Neuronal stem cell (in vitro differentiated cells): ENCODE measurements at regions not wholly inside any gene's neighbourhood (a gene's known extent, or its start where the extent isn't known, plus 50 kb on each side); places are given as distances from the start of the nearest gene placed in this dataset.

Experiments
- DNase-seq: peaks from one replicate; pipeline ENCODE4 v3.0.0-alpha.2; 2013; ENCODE audit warnings: low spot score
- H2AFZ ChIP-seq: one replicate; pipeline ENCODE4 v1.6.1; 2013; ENCODE audit warnings: mild to moderate bottlenecking, low read length, inconsistent platforms
- H2AK5ac ChIP-seq: 2 replicates; pipeline ENCODE4 v1.6.1; 2013; ENCODE audit warnings: low read depth, mild to moderate bottlenecking, inconsistent platforms, low read length, moderate library complexity, mixed read lengths
- H2BK120ac ChIP-seq: 2 replicates; pipeline ENCODE4 v1.6.1; 2013; ENCODE audit warnings: low read depth, mild to moderate bottlenecking, inconsistent platforms, low read length, moderate library complexity, mixed read lengths
- H2BK12ac ChIP-seq: one replicate; pipeline ENCODE4 v1.6.1; 2013; ENCODE audit warnings: low read length, inconsistent platforms
- H2BK15ac ChIP-seq: 2 replicates; pipeline ENCODE4 v1.6.1; 2013; ENCODE audit warnings: mild to moderate bottlenecking, low read length, inconsistent platforms, mixed read lengths
- H2BK5ac ChIP-seq: one replicate; pipeline ENCODE4 v1.6.1; 2013; ENCODE audit warnings: inconsistent platforms, mild to moderate bottlenecking, low read length, moderate library complexity
- H3K14ac ChIP-seq: one replicate; pipeline ENCODE4 v1.6.1; 2013; ENCODE audit warnings: low read length, inconsistent platforms
- H3K18ac ChIP-seq: 2 replicates; pipeline ENCODE4 v1.6.1; 2013; ENCODE audit warnings: low read length, inconsistent platforms
- H3K23ac ChIP-seq: 2 replicates; pipeline ENCODE4 v1.6.1; 2013; ENCODE audit warnings: low read depth, mild to moderate bottlenecking, mixed read lengths, low read length, inconsistent platforms; ENCODE audit not compliant: poor library complexity
- H3K27ac ChIP-seq: replicated peaks from 3 replicates; pipeline ENCODE4 v1.5.1; 2013; ENCODE audit warnings: low read length, inconsistent platforms
- H3K27me3 ChIP-seq, 3 experiments: 2 replicates each; pipeline ENCODE4 v1.6.1; 2013; ENCODE audit warnings: low read length in 3 of 3, mild to moderate bottlenecking in 2 of 3, inconsistent platforms in 1 of 3, low read depth in 1 of 3, mixed read lengths in 1 of 3, moderate library complexity in 1 of 3; ENCODE audit not compliant: control insufficient read depth in 3 of 3, insufficient read depth in 3 of 3
- H3K36me3 ChIP-seq, 2 donors: replicated peaks in 1 of 2; 2 replicates each; pipeline ENCODE4 v1.6.1; 2013; ENCODE audit warnings: low read length in 2 of 2; ENCODE audit not compliant: control insufficient read depth in 2 of 2, insufficient read depth in 2 of 2
- H3K4ac ChIP-seq: 2 replicates; pipeline ENCODE4 v1.6.1; 2013; ENCODE audit warnings: inconsistent platforms, mild to moderate bottlenecking, low read length, moderate library complexity
- H3K4me1 ChIP-seq, 2 donors: 1 replicate in 1 of 2; 2 replicates in 1 of 2; pipeline ENCODE4 v1.6.1; 2013; ENCODE audit warnings: low read length in 2 of 2, low read depth in 1 of 2; ENCODE audit not compliant: control insufficient read depth in 2 of 2, insufficient read depth in 1 of 2
- H3K4me2 ChIP-seq: one replicate; pipeline ENCODE4 v1.6.1; 2013; ENCODE audit warnings: mild to moderate bottlenecking, low read length, inconsistent platforms; ENCODE audit not compliant: insufficient read depth, poor library complexity, severe bottlenecking
- H3K4me3 ChIP-seq, 2 donors: 2 replicates each; pipeline ENCODE4 v1.5.1; 2013; ENCODE audit warnings: low read length in 2 of 2, mild to moderate bottlenecking in 2 of 2, inconsistent platforms in 1 of 2, moderate library complexity in 1 of 2
- H3K79me1 ChIP-seq: one replicate; pipeline ENCODE4 v1.6.1; 2013; ENCODE audit warnings: low read depth, mild to moderate bottlenecking, inconsistent platforms, low read length, moderate library complexity
- H3K9ac ChIP-seq: one replicate; pipeline ENCODE4 v1.6.1; 2013; ENCODE audit warnings: mild to moderate bottlenecking, low read depth, low read length, inconsistent platforms; ENCODE audit not compliant: poor library complexity
- H3K9me3 ChIP-seq, 2 donors: replicated peaks in 1 of 2; 2 replicates each; pipeline versions ENCODE3 to v1.6.1; 2013; ENCODE audit warnings: low read length in 2 of 2, mild to moderate bottlenecking in 2 of 2, inconsistent platforms in 1 of 2, low read depth in 1 of 2, mixed read lengths in 1 of 2, moderate library complexity in 1 of 2; ENCODE audit not compliant: control insufficient read depth in 2 of 2, insufficient read depth in 1 of 2
- H4K8ac ChIP-seq: one replicate; pipeline ENCODE4 v1.6.1; 2013; ENCODE audit warnings: low read depth, mild to moderate bottlenecking, inconsistent platforms, low read length, moderate library complexity
- H4K91ac ChIP-seq: one replicate; pipeline ENCODE4 v1.6.1; 2013; ENCODE audit warnings: low read length, low read depth, mild to moderate bottlenecking, inconsistent platforms; ENCODE audit not compliant: poor library complexity
- WGBS, 2 donors: extraction: QIAGEN DNeasy Blood & Tissue Kit; methylation state at CpG; one replicate each; pipeline ENCODE4 v1.1.7; 2013; ENCODE audit warnings: missing lambda C conversion rate in 2 of 2, mixed read lengths in 1 of 2; ENCODE audit not compliant: insufficient read length in 2 of 2, insufficient replicate concordance in 1 of 2; ENCODE audit errors: extremely low coverage in 2 of 2; 5-methylcytosine and 5-hydroxymethylcytosine counted together

DNA sequence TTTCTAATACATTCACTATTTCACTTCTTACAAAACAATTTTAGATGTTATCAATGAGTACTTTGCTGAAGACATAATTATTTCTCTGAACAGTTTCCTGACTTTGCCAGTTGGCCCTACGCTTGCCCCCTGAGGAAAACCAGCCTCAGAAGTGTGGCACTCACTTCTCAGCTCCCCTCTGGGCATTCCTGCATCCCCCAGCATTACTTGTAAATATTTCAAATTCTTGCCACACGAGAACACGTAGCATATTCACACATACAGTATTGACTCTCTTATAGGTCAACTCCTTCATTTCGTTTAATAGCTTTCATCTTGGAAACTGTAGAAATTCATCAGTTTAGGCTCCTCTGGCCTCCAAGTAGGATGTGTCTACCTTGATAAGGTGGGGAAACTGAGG is 65.2 kb downstream of the OTX2 start:
- Histone ChIP-seq H4K91ac (no peak overlapping the region), H3K23ac (no peak overlapping the region), H2BK12ac (no peak overlapping the region), H3K4me2 (no peak overlapping the region), H3K18ac (no peak overlapping the region), H3K9ac (no peak overlapping the region), H3K27ac (no peak overlapping the region), H3K36me3 (no peaks in the 10 kb centered on the region), H3K4me3 (no peak overlapping the region), H2AFZ (no peak overlapping the region), H2AK5ac (no peak overlapping the region), H4K8ac (no peak overlapping the region), H3K4ac (no peak overlapping the region), H2BK5ac (no peak overlapping the region), H3K4me1 (peaks cover 0 to 8% of the 10 kb centered on the region in 2 donors), H3K9me3 (no peaks in the 10 kb centered on the region), H3K14ac (no peak overlapping the region), H3K79me1 (no peaks in the 10 kb centered on the region), H2BK120ac (no peak overlapping the region), H2BK15ac (no peak overlapping the region), H3K27me3 (peaks cover 0 to 10% (median 0%) of the 10 kb centered on the region in 3 experiments)
- no CpG with 5 or more reads among the region's 4 CpGs for WGBS, 2 donors
- no peak for DNase-seq

DNA sequence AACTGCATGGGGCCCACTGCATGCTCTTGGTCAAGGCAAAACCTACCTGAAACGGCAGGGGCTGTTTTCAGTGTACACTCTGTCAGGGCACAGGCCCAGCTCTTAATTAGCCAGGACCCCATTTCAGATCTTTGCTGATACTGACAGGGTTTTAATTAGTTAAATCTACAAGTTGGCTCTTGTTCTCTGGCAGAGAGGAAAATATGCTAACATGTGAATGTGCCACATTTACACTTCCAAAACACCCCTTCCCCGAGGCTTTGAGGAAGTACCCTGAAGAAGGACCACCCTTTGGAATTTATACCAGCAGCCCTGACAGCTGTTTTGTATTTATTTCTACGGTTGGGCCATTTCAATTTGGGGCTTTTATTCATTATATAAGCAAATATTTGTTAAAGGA is 66.3 kb downstream of the OTX2 start:
- peaks cover 0 to 10% (median 0%) of the 10 kb centered on the region in 3 experiments for H3K27me3 ChIP-seq
- H3K18ac ChIP-seq = no peak overlapping the region
- no peak overlapping the region for H4K91ac ChIP-seq
- H3K79me1 ChIP-seq = no peaks in the 10 kb centered on the region
- H4K8ac ChIP-seq = no peak overlapping the region
- no peak overlapping the region for H2BK15ac ChIP-seq
- no peak overlapping the region for H3K27ac ChIP-seq
- H3K4me1 ChIP-seq = peaks cover 0 to 7% of the 10 kb centered on the region in 2 donors
- H3K4me3 ChIP-seq = no peak overlapping the region
- no peak overlapping the region for H2AFZ ChIP-seq
- H2BK120ac ChIP-seq = no peak overlapping the region
- no peak for DNase-seq
- no peak overlapping the region for H3K4me2 ChIP-seq
- H3K4ac ChIP-seq = no peak overlapping the region
- H2BK5ac ChIP-seq = no peak overlapping the region
- no peaks in the 10 kb centered on the region for H3K36me3 ChIP-seq
- no CpG with 5 or more reads among the region's 3 CpGs for WGBS, 2 donors
- H3K23ac ChIP-seq = no peak overlapping the region
- no peak overlapping the region for H3K14ac ChIP-seq
- no peaks in the 10 kb centered on the region for H3K9me3 ChIP-seq
- no peak overlapping the region for H2AK5ac ChIP-seq
- no peak overlapping the region for H3K9ac ChIP-seq
- H2BK12ac ChIP-seq = no peak overlapping the region

DNA sequence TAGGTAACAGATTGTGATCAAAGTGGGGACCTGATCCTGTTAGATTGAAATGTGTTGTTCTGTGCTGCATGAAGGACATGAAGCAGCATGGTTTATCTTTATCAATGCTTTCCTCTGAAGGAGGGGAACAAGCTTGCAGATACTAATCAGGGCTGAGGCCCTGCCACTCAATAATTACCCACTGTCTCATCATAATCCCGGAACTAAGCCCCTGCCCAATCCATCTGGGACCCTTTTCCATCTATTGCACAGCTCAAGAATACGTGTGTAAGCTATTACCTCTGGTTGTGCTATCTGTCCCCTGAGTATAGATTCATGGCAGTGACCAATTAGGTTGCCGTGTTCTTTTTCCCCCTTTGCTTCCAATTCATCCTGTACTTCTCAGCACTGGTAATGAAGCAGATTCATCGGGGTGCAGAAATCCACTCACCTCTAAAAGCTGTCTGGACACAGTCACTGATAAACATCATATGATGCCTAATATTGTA is 67.8 kb downstream of the OTX2 start:
- Histone ChIP-seq H4K8ac (no peak overlapping the region), H3K14ac (no peak overlapping the region), H3K9me3 (no peaks in the 10 kb centered on the region), H2BK120ac (no peak overlapping the region), H3K4me3 (no peak overlapping the region), H3K9ac (no peak overlapping the region), H2BK15ac (no peak overlapping the region), H3K18ac (no peak overlapping the region), H2AK5ac (no peak overlapping the region), H3K27me3 (peaks cover 0 to 13% (median 0%) of the 10 kb centered on the region in 3 experiments), H2BK12ac (no peak overlapping the region), H3K4ac (no peak overlapping the region), H3K79me1 (no peaks in the 10 kb centered on the region), H2AFZ (no peak overlapping the region), H3K4me2 (no peak overlapping the region), H3K23ac (no peak overlapping the region), H3K36me3 (no peaks in the 10 kb centered on the region), H4K91ac (no peak overlapping the region), H2BK5ac (no peak overlapping the region), H3K27ac (no peak overlapping the region), H3K4me1 (peaks cover 0 to 3% of the 10 kb centered on the region in 2 donors)
- no CpG with 5 or more reads among the region's 4 CpGs for WGBS, 2 donors
- no peak for DNase-seq

DNA sequence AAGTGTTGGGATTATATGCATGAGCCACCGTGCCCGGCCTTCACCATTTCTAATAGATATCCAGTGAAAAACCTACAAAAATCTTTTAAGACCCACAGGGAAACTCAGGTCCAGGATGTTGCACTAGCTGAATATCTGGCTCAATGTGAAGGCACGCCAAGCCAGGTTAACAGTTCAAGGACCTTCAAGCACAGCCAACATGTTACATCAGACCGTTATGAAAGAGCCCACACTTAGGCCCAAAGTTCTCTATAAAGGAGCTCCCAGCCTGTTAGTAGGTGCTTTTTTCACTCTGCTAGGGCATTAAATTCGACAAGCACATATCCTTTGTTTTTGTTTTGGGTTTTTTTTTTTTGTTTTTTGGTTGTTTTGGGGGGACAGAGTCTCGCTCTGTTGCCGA is 69.0 kb downstream of the OTX2 start:
- Histone ChIP-seq H2BK15ac (no peak overlapping the region), H2BK12ac (no peak overlapping the region), H3K79me1 (no peaks in the 10 kb centered on the region), H4K91ac (no peak overlapping the region), H3K4me3 (no peak overlapping the region), H3K36me3 (no peaks in the 10 kb centered on the region), H3K4ac (no peak overlapping the region), H2BK120ac (no peak overlapping the region), H3K18ac (no peak overlapping the region), H3K9ac (no peak overlapping the region), H3K4me1 (peaks cover 0 to 3% of the 10 kb centered on the region in 2 donors), H3K27ac (no peak overlapping the region), H3K27me3 (peaks cover 0 to 13% (median 0%) of the 10 kb centered on the region in 3 experiments), H3K14ac (no peak overlapping the region), H2AK5ac (no peak overlapping the region), H4K8ac (no peak overlapping the region), H3K23ac (no peak overlapping the region), H2AFZ (no peak overlapping the region), H3K9me3 (no peaks in the 10 kb centered on the region), H2BK5ac (no peak overlapping the region), H3K4me2 (no peak overlapping the region)
- no CpG with 5 or more reads among the region's 7 CpGs for WGBS, 2 donors
- no peak for DNase-seq
